IMR-90 (cell line): ENCODE measurements at regions not wholly inside any gene's neighbourhood (a gene's known extent, or its start where the extent isn't known, plus 50 kb on each side); places are given as distances from the start of the nearest gene placed in this dataset.

Experiments used
- ATAC-seq: fragments of 200-7000 bp; cut with Tn5 transposase; 2 replicates; pipeline ENCODE4 v1.9.1; 2020; ENCODE audit warnings: low read depth, mild to moderate bottlenecking, moderate library complexity
- BruUV-seq: library from RNA; stranded (reverse); fragments of 400-500 nt; replicated peaks from 2 replicates; lab custom pipeline; 2021; lab: Mats Ljungman, UMichigan
- CTCF ChIA-PET: fragments of 300-600 bp; formaldehyde crosslinking; extraction: SDS; loops from one replicate; lab custom pipeline; 2021; ENCODE audit warnings: antibody characterized with exemption; lab: Yijun Ruan, JAX
- POLR2A ChIA-PET: fragments of 300-600 bp; sonication (Branson Sonifier 250); formaldehyde crosslinking; loops from one replicate; lab custom pipeline; 2022; ENCODE audit warnings: antibody characterized with exemption; ENCODE audit not compliant: unreplicated experiment; lab: Charles Lee
- DNase-seq: peaks from one replicate; pipeline ENCODE4 v3.0.0; 2013
- H2AFZ ChIP-seq: replicated peaks from 2 replicates; pipeline ENCODE3; 2013; ENCODE audit warnings: low read length, mild to moderate bottlenecking; ENCODE audit not compliant: poor library complexity
- H2AK5ac ChIP-seq: 2 replicates; pipeline ENCODE4 v1.6.1; 2013; ENCODE audit warnings: low read depth, low read length, inconsistent platforms
- H2AK9ac ChIP-seq: replicated peaks from 2 replicates; pipeline ENCODE3; 2013; ENCODE audit warnings: mild to moderate bottlenecking, low read depth, low read length, moderate library complexity; ENCODE audit not compliant: poor library complexity
- H2BK120ac ChIP-seq: 2 replicates; pipeline ENCODE4 v1.6.1; 2013; ENCODE audit warnings: low read depth, low read length, inconsistent platforms
- H2BK15ac ChIP-seq: 3 replicates; pipeline ENCODE4 v1.6.1; 2013; ENCODE audit warnings: low read depth, low read length, inconsistent platforms
- H2BK20ac ChIP-seq: 2 replicates; pipeline ENCODE4 v1.6.1; 2013; ENCODE audit warnings: low read depth, mild to moderate bottlenecking, inconsistent platforms, low read length, moderate library complexity
- H2BK5ac ChIP-seq: 2 replicates; pipeline ENCODE4 v1.6.1; 2013; ENCODE audit warnings: mild to moderate bottlenecking, low read depth, low read length, inconsistent platforms; ENCODE audit not compliant: poor library complexity, severe bottlenecking
- H3K14ac ChIP-seq: replicated peaks from 2 replicates; pipeline ENCODE4 v1.6.1; 2013; ENCODE audit warnings: low read depth, low read length, inconsistent platforms
- H3K18ac ChIP-seq: 2 replicates; pipeline ENCODE4 v1.6.1; 2013; ENCODE audit warnings: low read depth, low read length, control low read depth
- H3K23ac ChIP-seq: 2 replicates; pipeline ENCODE4 v1.6.1; 2013; ENCODE audit warnings: low read depth, low read length, inconsistent platforms
- H3K27ac ChIP-seq: 2 replicates; pipeline ENCODE4 v1.5.1; 2013; ENCODE audit warnings: mild to moderate bottlenecking, control low read depth, low read length; ENCODE audit not compliant: insufficient read depth
- H3K27me3 ChIP-seq: 2 replicates; pipeline ENCODE4 v1.6.1; 2013; ENCODE audit warnings: low read length; ENCODE audit not compliant: control insufficient read depth, insufficient read depth
- H3K36me3 ChIP-seq: 2 replicates; pipeline ENCODE4 v1.6.1; 2013; ENCODE audit warnings: low read length, mixed read lengths; ENCODE audit not compliant: control insufficient read depth, insufficient read depth
- H3K4ac ChIP-seq: 2 replicates; pipeline ENCODE4 v1.6.1; 2013; ENCODE audit warnings: low read depth, low read length, inconsistent platforms
- H3K4me1 ChIP-seq: 2 replicates; pipeline ENCODE4 v1.6.1; 2013; ENCODE audit warnings: low read length, mixed read lengths; ENCODE audit not compliant: control insufficient read depth, insufficient read depth
- H3K4me2 ChIP-seq: 2 replicates; pipeline ENCODE4 v1.6.1; 2013; ENCODE audit warnings: low read depth, mild to moderate bottlenecking, control low read depth, low read length, moderate library complexity
- H3K4me3 ChIP-seq: 2 replicates; pipeline ENCODE4 v1.5.1; 2013; ENCODE audit warnings: low read depth, mild to moderate bottlenecking, control low read depth, low read length, moderate library complexity; ENCODE audit not compliant: insufficient read depth
- H3K56ac ChIP-seq: 2 replicates; pipeline ENCODE4 v1.6.1; 2013; ENCODE audit warnings: low read length, inconsistent platforms; ENCODE audit not compliant: insufficient read depth; ENCODE audit errors: extremely low read depth
- H3K79me1 ChIP-seq, 2 experiments: 2 replicates each; pipeline ENCODE4 v1.6.1; 2013; ENCODE audit warnings: low read length in 2 of 2, inconsistent platforms in 1 of 2, low read depth in 1 of 2
- H3K9ac ChIP-seq: 2 replicates; pipeline ENCODE4 v1.6.1; 2013; ENCODE audit warnings: low read depth, low read length, control low read depth
- H3K9me1 ChIP-seq: 2 replicates; pipeline ENCODE4 v1.6.1; 2013; ENCODE audit warnings: low read length, inconsistent platforms; ENCODE audit not compliant: insufficient read depth
- H3K9me3 ChIP-seq: 2 replicates; pipeline ENCODE4 v1.6.1; 2013; ENCODE audit warnings: low read length; ENCODE audit not compliant: control insufficient read depth, insufficient read depth
- H4K20me1 ChIP-seq: 2 replicates; pipeline ENCODE4 v1.6.1; 2013; ENCODE audit warnings: low read length, inconsistent platforms; ENCODE audit not compliant: insufficient read depth
- H4K5ac ChIP-seq: 2 replicates; pipeline ENCODE4 v1.6.1; 2013; ENCODE audit warnings: mild to moderate bottlenecking, low read depth, low read length, control low read depth
- H4K8ac ChIP-seq, 2 experiments: 2 replicates each; pipeline ENCODE4 v1.6.1; 2013; ENCODE audit warnings: low read depth in 2 of 2, low read length in 2 of 2, control low read depth in 1 of 2, inconsistent platforms in 1 of 2
- H4K91ac ChIP-seq: 2 replicates; pipeline ENCODE4 v1.6.1; 2013; ENCODE audit warnings: low read depth, low read length, inconsistent platforms; ENCODE audit not compliant: insufficient read depth
- BHLHE40 ChIP-seq: fragments of 150-350 bp; IDR thresholded peaks from 2 replicates; pipeline ENCODE4 v1.6.1; 2016; ENCODE audit warnings: mild to moderate bottlenecking, low read depth, low read length
- CEBPB ChIP-seq: IDR thresholded peaks from 2 replicates; pipeline ENCODE4 v1.6.1; 2012; ENCODE audit warnings: low read depth, low read length, improper control_type of control experiment
- CHD1 ChIP-seq: IDR thresholded peaks from 2 replicates; pipeline ENCODE4 v1.6.1; 2012; ENCODE audit warnings: low read depth, low read length, improper control_type of control experiment
- CTCF ChIP-seq: conservative IDR thresholded peaks from 2 replicates; pipeline ENCODE4 v1.5.1; 2012; ENCODE audit warnings: mild to moderate bottlenecking, low read depth, low read length, improper control_type of control experiment
- ELK1 ChIP-seq: fragments of 150-350 bp; IDR thresholded peaks from 2 replicates; pipeline ENCODE4 v1.6.1; 2016; ENCODE audit warnings: low read depth, mild to moderate bottlenecking, low read length, moderate library complexity, borderline replicate concordance
- FOS ChIP-seq: fragments of 150-350 bp; IDR thresholded peaks from 2 replicates; pipeline ENCODE4 v1.6.1; 2016; ENCODE audit warnings: low read depth, low read length
- MAFK ChIP-seq: IDR thresholded peaks from 2 replicates; pipeline ENCODE4 v1.6.1; 2012; ENCODE audit warnings: low read depth, low read length, improper control_type of control experiment
- MAZ ChIP-seq: IDR thresholded peaks from 2 replicates; pipeline ENCODE4 v1.6.1; 2012; ENCODE audit warnings: low read depth, mild to moderate bottlenecking, low read length, improper control_type of control experiment, moderate library complexity, borderline replicate concordance
- MXI1 ChIP-seq: IDR thresholded peaks from 2 replicates; pipeline ENCODE4 v1.6.1; 2012; ENCODE audit warnings: low read depth, mild to moderate bottlenecking, low read length, moderate library complexity, borderline replicate concordance
- NFE2L2 ChIP-seq: fragments of 150-350 bp; IDR thresholded peaks from 2 replicates; pipeline ENCODE4 v1.6.1; 2016; ENCODE audit warnings: low read depth, mild to moderate bottlenecking, low read length
- POLR2A ChIP-seq: IDR thresholded peaks from 2 replicates; pipeline ENCODE4 v1.6.1; 2012; ENCODE audit warnings: mild to moderate bottlenecking, low read depth, low read length
- RAD21 ChIP-seq: IDR thresholded peaks from 2 replicates; pipeline ENCODE4 v1.6.1; 2012; ENCODE audit warnings: low read length, improper control_type of control experiment
- RCOR1 ChIP-seq: IDR thresholded peaks from 2 replicates; pipeline ENCODE4 v1.6.1; 2012; ENCODE audit warnings: mild to moderate bottlenecking, low read length, improper control_type of control experiment; ENCODE audit not compliant: insufficient replicate concordance
- RFX5 ChIP-seq: IDR thresholded peaks from 2 replicates; pipeline ENCODE4 v1.8.0; 2012; ENCODE audit warnings: low read depth, mild to moderate bottlenecking, low read length, moderate library complexity
- SMC3 ChIP-seq: fragments of 150-350 bp; IDR thresholded peaks from 2 replicates; pipeline ENCODE4 v1.6.1; 2016; ENCODE audit warnings: low read depth, mild to moderate bottlenecking, antibody characterized with exemption, low read length, moderate library complexity
- USF2 ChIP-seq: fragments of 150-350 bp; IDR thresholded peaks from 2 replicates; pipeline ENCODE4 v1.6.1; 2017; ENCODE audit warnings: mild to moderate bottlenecking, antibody characterized with exemption, low read length, low read depth
- WGBS, 2 experiments: methylation state at CpG; one replicate each; pipeline versions ENCODE4 v1.1.5 to v1.1.7; 2013; ENCODE audit warnings: missing lambda C conversion rate in 2 of 2; ENCODE audit not compliant: insufficient read length in 1 of 2; ENCODE audit errors: extremely low coverage in 2 of 2; 5-methylcytosine and 5-hydroxymethylcytosine counted together
- dilution Hi-C: fragments of 300-500 bp; cut with HindIII; formaldehyde crosslinking; loops from one replicate; pipeline ENCODE4 v1.14.3; 2018; ENCODE audit warnings: low sequenced_read_pairs; ENCODE audit not compliant: unreplicated experiment
- in situ Hi-C: fragments of 300-500 bp; cut with MboI; formaldehyde crosslinking; loops from 3 replicates; pipeline ENCODE4 v1.14.3; 2019; ENCODE audit warnings: low sequenced_read_pairs, inconsistent platforms, mixed read lengths
- intact Hi-C: fragments of 100-400 bp; cut with micrococcal nuclease; formaldehyde crosslinking; loops from 2 replicates; pipeline ENCODE4 v1.10.0; 2022

- no peak overlapping the region for H3K27ac ChIP-seq
- no peak overlapping the region for H2AK9ac ChIP-seq
- ATAC-seq (no peak), DNase-seq (no peak)
- BruUV-seq, result no TSS peak
- H4K91ac ChIP-seq, result no peak overlapping the region
- in situ Hi-C loops (no loop called here), dilution Hi-C loops (no loop called here), intact Hi-C loops (no loop called here)
- H3K9ac ChIP-seq, result no peak overlapping the region
- no CpG with 5 or more reads among the region's 3 CpGs for WGBS, 2 experiments
- no peak overlapping the region for H3K14ac ChIP-seq
- no peak overlapping the region for H3K23ac ChIP-seq
- H3K27me3 ChIP-seq, result no peaks in the 10 kb centered on the region
- no peaks in the 10 kb centered on the region for H3K79me1 ChIP-seq
- CTCF ChIA-PET, result no interaction called here
- H4K5ac ChIP-seq, result no peak overlapping the region
- 0 out of 2 replicates have a peak, but pooled peaks cover 2% of the 10 kb centered on the region for H3K9me1 ChIP-seq
- no peaks in the 10 kb centered on the region for H4K20me1 ChIP-seq
- no peak overlapping the region for H3K18ac ChIP-seq
- H2BK15ac ChIP-seq, result no peak overlapping the region
- no peak overlapping the region for H2AFZ ChIP-seq
- no peaks in the 10 kb centered on the region for H3K9me3 ChIP-seq
- H3K4me2 ChIP-seq, result no peak overlapping the region
- H3K4me1 ChIP-seq, result no peaks in the 10 kb centered on the region
- H2AK5ac ChIP-seq, result no peak overlapping the region
- H3K4me3 ChIP-seq, result no peak overlapping the region
- no peak for TF ChIP-seq FOS
- no peak for TF ChIP-seq BHLHE40
- no peak for TF ChIP-seq NFE2L2
- no peak for TF ChIP-seq POLR2A
- TF ChIP-seq ELK1, result no peak
- TF ChIP-seq USF2, result no peak
- TF ChIP-seq MXI1, result no peak
- TF ChIP-seq RFX5, result no peak
- no peak for TF ChIP-seq MAFK
- TF ChIP-seq CTCF, result no peak
- no peak for TF ChIP-seq CEBPB
- no peak for TF ChIP-seq SMC3
- TF ChIP-seq MAZ, result no peak
- TF ChIP-seq CHD1, result no peak
- TF ChIP-seq RAD21, result no peak
- no peak for TF ChIP-seq RCOR1
- no peak overlapping the region for H2BK5ac ChIP-seq
- H3K36me3 ChIP-seq, result no peaks in the 10 kb centered on the region
- no peak overlapping the region for H2BK20ac ChIP-seq
- POLR2A ChIA-PET, result no interaction called here
- H3K4ac ChIP-seq, result no peak overlapping the region
- H2BK120ac ChIP-seq, result no peak overlapping the region
- H4K8ac ChIP-seq, result no peak overlapping the region
- no peak overlapping the region for H3K56ac ChIP-seq
Observed at GRCh38 chr1:220979371-220979770, 100.1 kb downstream of the HLX start.
